Left lung (tissue), 4 donors: ENCODE measurements at regions not wholly inside any gene's neighbourhood (a gene's known extent, or its start where the extent isn't known, plus 50 kb on each side); places are given as distances from the start of the nearest gene placed in this dataset.
A peak's percentile ranks its signal among the peaks of the same experiment; 100 is the strongest.

ENCODE experiments used
- ATAC-seq: fragments of 200-7000 bp; cut with Tn5 transposase; one replicate; pipeline ENCODE4 v1.9.1; 2020; ENCODE audit warnings: moderate library complexity
- DNase-seq, 4 donors: peaks; one replicate each; pipeline ENCODE4 v3.0.0-alpha.2; 2013 to 2020
- H3K27ac ChIP-seq, 2 donors: fragments of 200-600 bp; sonication (generic) in 1 of 2; one replicate each; pipeline versions ENCODE4 v1.5.0 to v1.8.0; 2020 to 2021
- H3K27me3 ChIP-seq, 2 donors: fragments of 200-600 bp; sonication (generic) in 1 of 2; one replicate each; pipeline versions ENCODE4 v1.5.0 to v1.8.0; 2020 to 2021
- H3K36me3 ChIP-seq, 2 donors: fragments of 200-600 bp; sonication (generic) in 1 of 2; one replicate each; pipeline versions ENCODE4 v1.5.0 to v1.8.0; 2020 to 2021
- H3K4me1 ChIP-seq, 2 donors: fragments of 200-600 bp; one replicate each; pipeline ENCODE4 v1.8.0; 2021
- H3K4me3 ChIP-seq, 2 donors: fragments of 200-600 bp; sonication (generic) in 1 of 2; one replicate each; pipeline versions ENCODE4 v1.5.0 to v1.8.0; 2020 to 2021; ENCODE audit warnings: mild to moderate bottlenecking in 1 of 2
- H3K9me3 ChIP-seq, 2 donors: fragments of 200-600 bp; sonication (generic) in 1 of 2; one replicate each; pipeline versions ENCODE4 v1.5.0 to v1.8.0; 2020 to 2021
- CTCF ChIP-seq, 2 donors: fragments of 200-600 bp; sonication (generic) in 1 of 2; IDR thresholded peaks; one replicate each; pipeline versions ENCODE4 v1.5.0 to v1.8.0; 2021; ENCODE audit warnings: antibody characterized with exemption in 2 of 2
- intact Hi-C, 2 donors: fragments of 100-400 bp; cut with DNase I; formaldehyde crosslinking; loops; one replicate each; pipeline versions ENCODE4 v1.11.2 to v1.14.2; 2022
- donor health status: DM: no; HTN: yes; CAD: no.
- donor health status: DM: no; HTN: no; CAD: no.

GRCh38 chr1:79796434-79796833, 789.9 kb upstream of the ADGRL4 start:
- ATAC-seq: no peak
- H3K4me1 ChIP-seq: no peaks in the 10 kb centered on the region
- intact Hi-C loops: no loop called here
- no peak overlapping the region for H3K4me3 ChIP-seq
- peaks cover 0 to 16% of the 10 kb centered on the region in 2 donors for H3K9me3 ChIP-seq
- DNase-seq: no peak
- no peak overlapping the region for H3K27ac ChIP-seq
- H3K27me3 ChIP-seq: no peaks in the 10 kb centered on the region
- TF ChIP-seq CTCF (IDR thresholded peaks at IDR 0.05): no peak
- H3K36me3 ChIP-seq: no peaks in the 10 kb centered on the region

- peaks cover 0 to 21% of the 10 kb centered on the region in 2 donors for H3K9me3 ChIP-seq
- peak in 1 of 4 donors; percentile 5 for DNase-seq
These were observed 785.8 kb upstream of the ADGRL4 start for GRCh38 chr1:79792219-79792930.

GRCh38 chr1:79791488-79792218, 785.1 kb upstream of the ADGRL4 start:
- ATAC-seq (no peak), DNase-seq (no peak)
- Histone ChIP-seq H3K4me3 (no peak overlapping the region), H3K4me1 (no peaks in the 10 kb centered on the region), H3K9me3 (peaks cover 0 to 20% of the 10 kb centered on the region in 2 donors), H3K27ac (no peak overlapping the region), H3K36me3 (no peaks in the 10 kb centered on the region), H3K27me3 (no peaks in the 10 kb centered on the region)
- intact Hi-C loops: no loop called here
- no peak for TF ChIP-seq CTCF (IDR thresholded peaks at IDR 0.05)

More at GRCh38 chr1:79792219-79792930, 785.8 kb upstream of the ADGRL4 start:
- Histone ChIP-seq H3K4me1 (no peaks in the 10 kb centered on the region), H3K36me3 (no peaks in the 10 kb centered on the region), H3K27ac (no peak overlapping the region), H3K27me3 (no peaks in the 10 kb centered on the region), H3K4me3 (no peak overlapping the region)
- no peak for TF ChIP-seq CTCF (IDR thresholded peaks at IDR 0.05)
- intact Hi-C loops: no loop called here
- ATAC-seq: peak; percentile 36

GRCh38 chr1:79790950-79791349, 784.4 kb upstream of the ADGRL4 start:
- no peak overlapping the region for H3K4me3 ChIP-seq
- H3K27ac ChIP-seq: no peak overlapping the region
- ATAC-seq: no peak
- no peaks in the 10 kb centered on the region for H3K36me3 ChIP-seq
- peaks cover 0 to 13% of the 10 kb centered on the region in 2 donors for H3K9me3 ChIP-seq
- intact Hi-C loops: no loop called here
- no peaks in the 10 kb centered on the region for H3K27me3 ChIP-seq
- H3K4me1 ChIP-seq: no peaks in the 10 kb centered on the region
- no peak for TF ChIP-seq CTCF (IDR thresholded peaks at IDR 0.05)
- DNase-seq: no peak

GRCh38 chr1:79787631-79788030, 781.1 kb upstream of the ADGRL4 start:
- peaks cover 0 to 5% of the 10 kb centered on the region in 2 donors for H3K9me3 ChIP-seq
- H3K4me3 ChIP-seq: no peak overlapping the region
- H3K4me1 ChIP-seq: no peaks in the 10 kb centered on the region
- no peak for ATAC-seq
- no peak overlapping the region for H3K27ac ChIP-seq
- TF ChIP-seq CTCF (IDR thresholded peaks at IDR 0.05): no peak
- no peaks in the 10 kb centered on the region for H3K36me3 ChIP-seq
- no peaks in the 10 kb centered on the region for H3K27me3 ChIP-seq
- intact Hi-C loops: no loop called here
- DNase-seq: no peak
